Esophagus squamous epithelium (tissue), 4 donors: ENCODE measurements at regions not wholly inside any gene's neighbourhood (a gene's known extent, or its start where the extent isn't known, plus 50 kb on each side); places are given as distances from the start of the nearest gene placed in this dataset.

ENCODE experiments used
- CTCF ChIP-seq, 6 experiments: fragments of 450-650 bp in 4 of 6; fragments of 200-600 bp in 2 of 6; sonication (generic) in 2 of 6; IDR thresholded peaks; one replicate each; pipeline ENCODE4 v1.5.1; 2016 to 2019; ENCODE audit warnings: antibody characterized with exemption in 6 of 6, mild to moderate bottlenecking in 4 of 6, moderate library complexity in 4 of 6
- POLR2A ChIP-seq, 4 donors: fragments of 450-650 bp; IDR thresholded peaks; one replicate each; pipeline ENCODE4 v1.6.1; 2017; ENCODE audit warnings: antibody characterized with exemption in 4 of 4, mild to moderate bottlenecking in 4 of 4, moderate library complexity in 3 of 4

- TF ChIP-seq POLR2A (IDR thresholded peaks at IDR 0.05) (no peak), CTCF (IDR thresholded peaks at IDR 0.05) (no peak)
These were observed 264.6 kb upstream of the CDYL start for GRCh38 chr6:4511641-4512020.
